Duodenal mucosa (tissue), 2 donors: ENCODE measurements at regions not wholly inside any gene's neighbourhood (a gene's known extent, or its start where the extent isn't known, plus 50 kb on each side); places are given as distances from the start of the nearest gene placed in this dataset.

Experiments
- H3K27ac ChIP-seq: one replicate; pipeline ENCODE4 v1.7.0; 2013; ENCODE audit warnings: low read depth, low read length
- H3K27me3 ChIP-seq, 2 donors: one replicate each; pipeline ENCODE4 v1.7.0; 2013; ENCODE audit warnings: low read length in 2 of 2, control low read depth in 1 of 2; ENCODE audit not compliant: insufficient read depth in 2 of 2, control insufficient read depth in 1 of 2
- H3K36me3 ChIP-seq, 2 donors: one replicate each; pipeline ENCODE4 v1.7.0; 2013; ENCODE audit warnings: low read length in 2 of 2, control low read depth in 1 of 2; ENCODE audit not compliant: insufficient read depth in 2 of 2, control insufficient read depth in 1 of 2
- H3K4me1 ChIP-seq, 2 donors: one replicate each; pipeline ENCODE4 v1.7.0; 2013; ENCODE audit warnings: low read length in 2 of 2, control low read depth in 1 of 2; ENCODE audit not compliant: insufficient read depth in 2 of 2, control insufficient read depth in 1 of 2
- H3K4me3 ChIP-seq, 2 donors: one replicate each; pipeline ENCODE4 v1.7.0; 2013; ENCODE audit warnings: low read length in 2 of 2, low read depth in 1 of 2
- H3K9ac ChIP-seq, 2 donors: one replicate each; pipeline ENCODE4 v1.7.0; 2013; ENCODE audit warnings: low read length in 2 of 2, low read depth in 1 of 2
- H3K9me3 ChIP-seq, 2 donors: one replicate each; pipeline ENCODE4 v1.7.0; 2013; ENCODE audit warnings: low read length in 2 of 2, control low read depth in 1 of 2; ENCODE audit not compliant: control insufficient read depth in 1 of 2

GRCh38 chr11:130765951-130766649 lies 150.2 kb downstream of the SNX19 start:
- Histone ChIP-seq H3K27ac (no peak overlapping the region), H3K4me1 (peaks cover 5 to 9% of the 10 kb centered on the region in 2 donors), H3K4me3 (no peak overlapping the region), H3K9me3 (no peaks in the 10 kb centered on the region), H3K36me3 (no peaks in the 10 kb centered on the region), H3K9ac (no peak overlapping the region), H3K27me3 (peaks cover 0 to 3% of the 10 kb centered on the region in 2 donors)

GRCh38 chr11:130766650-130767565 lies 149.4 kb downstream of the SNX19 start:
- Histone ChIP-seq H3K9me3 (no peaks in the 10 kb centered on the region), H3K27ac (no peak overlapping the region), H3K4me1 (peaks cover 8 to 11% of the 10 kb centered on the region in 2 donors), H3K36me3 (no peaks in the 10 kb centered on the region), H3K4me3 (no peak overlapping the region), H3K27me3 (peaks cover 0 to 3% of the 10 kb centered on the region in 2 donors), H3K9ac (no peak overlapping the region)

- H3K27ac ChIP-seq, result no peak overlapping the region
- no peak overlapping the region for H3K4me3 ChIP-seq
- H3K27me3 ChIP-seq, result peaks cover 0 to 3% of the 10 kb centered on the region in 2 donors
- no peak overlapping the region for H3K9ac ChIP-seq
- H3K4me1 ChIP-seq, result peaks cover 19 to 21% of the 10 kb centered on the region in 2 donors
- H3K36me3 ChIP-seq, result no peaks in the 10 kb centered on the region
- H3K9me3 ChIP-seq, result no peaks in the 10 kb centered on the region
Measured at GRCh38 chr11:130769782-130770535, 146.3 kb downstream of the SNX19 start.

- H3K9ac ChIP-seq, result no peak overlapping the region
- H3K4me1 ChIP-seq, result peaks cover 19 to 21% of the 10 kb centered on the region in 2 donors
- no peaks in the 10 kb centered on the region for H3K9me3 ChIP-seq
- no peaks in the 10 kb centered on the region for H3K36me3 ChIP-seq
- no peak overlapping the region for H3K4me3 ChIP-seq
- no peak overlapping the region for H3K27ac ChIP-seq
- peaks cover 0 to 3% of the 10 kb centered on the region in 2 donors for H3K27me3 ChIP-seq
Measured at GRCh38 chr11:130771708-130772107, 144.6 kb downstream of the SNX19 start.

GRCh38 chr11:130772266-130773227 lies 143.7 kb downstream of the SNX19 start:
- Histone ChIP-seq H3K4me3 (no peak overlapping the region), H3K4me1 (peaks cover 19 to 21% of the 10 kb centered on the region in 2 donors), H3K27ac (no peak overlapping the region), H3K27me3 (peaks cover 0 to 3% of the 10 kb centered on the region in 2 donors), H3K9me3 (no peaks in the 10 kb centered on the region), H3K36me3 (no peaks in the 10 kb centered on the region), H3K9ac (no peak overlapping the region)

- Histone ChIP-seq H3K36me3 (no peaks in the 10 kb centered on the region), H3K27ac (no peak overlapping the region), H3K9me3 (no peaks in the 10 kb centered on the region), H3K9ac (no peak overlapping the region), H3K4me3 (no peak overlapping the region), H3K27me3 (peaks cover 0 to 3% of the 10 kb centered on the region in 2 donors), H3K4me1 (peaks cover 19 to 21% of the 10 kb centered on the region in 2 donors)
Measured at GRCh38 chr11:130773244-130773820, 142.9 kb downstream of the SNX19 start.

- Histone ChIP-seq H3K9me3 (no peaks in the 10 kb centered on the region), H3K36me3 (no peaks in the 10 kb centered on the region), H3K4me3 (no peak overlapping the region), H3K4me1 (peaks cover 15 to 19% of the 10 kb centered on the region in 2 donors), H3K27me3 (peaks cover 0 to 3% of the 10 kb centered on the region in 2 donors), H3K9ac (no peak overlapping the region), H3K27ac (no peak overlapping the region)
Measured at GRCh38 chr11:130774703-130775102, 141.6 kb downstream of the SNX19 start.

DNA sequence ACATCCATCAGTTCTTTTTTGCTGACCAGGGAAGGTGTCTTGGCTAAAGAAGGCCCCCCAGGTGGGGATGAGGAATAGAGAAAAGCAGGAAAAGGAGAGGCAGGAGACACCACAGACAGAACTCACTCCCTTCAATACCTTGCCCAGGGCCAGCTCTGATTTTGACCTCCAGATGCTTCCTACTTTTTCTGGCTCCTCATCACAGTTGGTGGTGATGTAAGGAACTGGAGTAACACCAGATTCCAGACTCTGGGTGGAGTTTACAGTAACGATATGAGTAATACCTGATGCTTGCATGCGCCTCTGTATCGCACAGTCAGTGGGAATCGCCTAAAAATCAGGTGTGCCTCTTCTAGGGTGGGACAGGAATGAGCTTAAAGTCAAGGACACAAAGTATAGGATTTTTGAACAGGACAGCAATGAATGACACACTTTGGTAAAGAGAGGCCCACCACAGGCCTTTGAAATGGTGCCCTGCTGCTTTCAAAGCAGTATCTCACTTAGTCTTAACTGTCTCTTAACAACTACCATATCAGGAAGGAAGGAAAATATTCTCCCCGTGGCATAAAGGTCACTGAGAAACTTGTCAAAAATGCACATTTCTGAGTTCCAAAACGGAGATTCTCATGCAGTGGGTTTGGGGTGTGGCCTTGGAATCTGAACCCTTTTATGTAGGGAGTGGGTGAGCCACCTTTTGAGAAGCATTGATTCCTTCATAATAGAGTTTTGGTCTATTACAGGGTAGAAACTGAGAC lies 140.8 kb downstream of the SNX19 start:
- H3K4me1 ChIP-seq, result peaks cover 11 to 14% of the 10 kb centered on the region in 2 donors
- H3K27ac ChIP-seq, result no peak overlapping the region
- peaks cover 0 to 3% of the 10 kb centered on the region in 2 donors for H3K27me3 ChIP-seq
- H3K9ac ChIP-seq, result no peak overlapping the region
- no peaks in the 10 kb centered on the region for H3K36me3 ChIP-seq
- H3K4me3 ChIP-seq, result no peak overlapping the region
- no peaks in the 10 kb centered on the region for H3K9me3 ChIP-seq
